ENCODE measurements at regions not wholly inside any gene's neighbourhood (a gene's known extent, or its start where the extent isn't known, plus 50 kb on each side); places are given as distances from the start of the nearest gene placed in this dataset.
"Not testable (repeated sequence)": the region's sequence is repeated elsewhere in the genome, so short reads cannot be mapped to it uniquely, and the experiment has no call there.

GRCh38 chr4:9602389-9602914 is 158.2 kb downstream of the DEFB131A start:
- H3K4me2 ChIP-seq (replicated peaks; ENCODE audit: extremely low read depth, low read length, poor library complexity, severe bottlenecking), result no peak overlapping the region
- no peaks in the 10 kb centered on the region for H3K9me3 ChIP-seq (replicated peaks in 1 of 2; ENCODE audit: control insufficient read depth in 1 of 2, insufficient read depth in 1 of 2, low read length in 2 of 2)
- peaks cover 0 to 19% (median 4%) of the 10 kb centered on the region in 7 donors for H3K9me3 Mint-ChIP-seq
- peaks cover 12% of the 10 kb centered on the region for H3K4me1 Mint-ChIP-seq
- WGBS (ENCODE audit: insufficient coverage), result 85% methylated on average over 18 of the region's 18 CpGs
- no peak overlapping the region for H3K4me3 ChIP-seq (replicated peaks in 1 of 3; ENCODE audit: low read depth in 2 of 3, low read length in 3 of 3)
- DNase-seq, result no peak
- H3K27ac ChIP-seq (ENCODE audit: low read depth in 1 of 2, low read length in 2 of 2), result no peak overlapping the region
- intact Hi-C loops (cut with micrococcal nuclease), result no loop called here
- H3K27me3 ChIP-seq (ENCODE audit: control insufficient read depth in 2 of 2, insufficient read depth in 2 of 2, low read length in 2 of 2), result no peaks in the 10 kb centered on the region
- H3K9ac ChIP-seq (ENCODE audit: insufficient read depth, low read length, poor library complexity, severe bottlenecking), result no peak overlapping the region
- no peaks in the 10 kb centered on the region for H4K20me1 ChIP-seq (ENCODE audit: insufficient read depth, low read length)
- H3K4me1 ChIP-seq (ENCODE audit: control insufficient read depth in 1 of 2, insufficient read depth in 2 of 2, low read length in 2 of 2), result peaks cover 0 to 5% of the 10 kb centered on the region in 2 donors
- H3K36me3 Mint-ChIP-seq, result no peaks in the 10 kb centered on the region
- TF ChIP-seq, protein P1, sequence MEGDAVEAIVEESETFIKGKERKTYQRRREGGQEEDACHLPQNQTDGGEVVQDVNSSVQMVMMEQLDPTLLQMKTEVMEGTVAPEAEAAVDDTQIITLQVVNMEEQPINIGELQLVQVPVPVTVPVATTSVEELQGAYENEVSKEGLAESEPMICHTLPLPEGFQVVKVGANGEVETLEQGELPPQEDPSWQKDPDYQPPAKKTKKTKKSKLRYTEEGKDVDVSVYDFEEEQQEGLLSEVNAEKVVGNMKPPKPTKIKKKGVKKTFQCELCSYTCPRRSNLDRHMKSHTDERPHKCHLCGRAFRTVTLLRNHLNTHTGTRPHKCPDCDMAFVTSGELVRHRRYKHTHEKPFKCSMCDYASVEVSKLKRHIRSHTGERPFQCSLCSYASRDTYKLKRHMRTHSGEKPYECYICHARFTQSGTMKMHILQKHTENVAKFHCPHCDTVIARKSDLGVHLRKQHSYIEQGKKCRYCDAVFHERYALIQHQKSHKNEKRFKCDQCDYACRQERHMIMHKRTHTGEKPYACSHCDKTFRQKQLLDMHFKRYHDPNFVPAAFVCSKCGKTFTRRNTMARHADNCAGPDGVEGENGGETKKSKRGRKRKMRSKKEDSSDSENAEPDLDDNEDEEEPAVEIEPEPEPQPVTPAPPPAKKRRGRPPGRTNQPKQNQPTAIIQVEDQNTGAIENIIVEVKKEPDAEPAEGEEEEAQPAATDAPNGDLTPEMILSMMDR (IDR thresholded peaks at IDR 0.05), result no peak
- H2AFZ ChIP-seq (ENCODE audit: insufficient read depth, low read depth, low read length, poor library complexity, severe bottlenecking), result no peak overlapping the region
- no peak overlapping the region for H3K4me3 Mint-ChIP-seq
- H3K27ac Mint-ChIP-seq, result peak overlapping the region in 1 of 7 donors; percentile 7
- H3K36me3 ChIP-seq (replicated peaks in 1 of 2; ENCODE audit: control insufficient read depth in 1 of 2, insufficient read depth in 2 of 2, low read length in 2 of 2), result no peaks in the 10 kb centered on the region
- no peaks in the 10 kb centered on the region for H3K79me2 ChIP-seq (ENCODE audit: insufficient read depth, low read length)
- peaks cover 2 to 7% (median 3%) of the 10 kb centered on the region in 3 donors for H3K27me3 Mint-ChIP-seq (ENCODE audit: low read depth in 3 of 3)

DNA sequence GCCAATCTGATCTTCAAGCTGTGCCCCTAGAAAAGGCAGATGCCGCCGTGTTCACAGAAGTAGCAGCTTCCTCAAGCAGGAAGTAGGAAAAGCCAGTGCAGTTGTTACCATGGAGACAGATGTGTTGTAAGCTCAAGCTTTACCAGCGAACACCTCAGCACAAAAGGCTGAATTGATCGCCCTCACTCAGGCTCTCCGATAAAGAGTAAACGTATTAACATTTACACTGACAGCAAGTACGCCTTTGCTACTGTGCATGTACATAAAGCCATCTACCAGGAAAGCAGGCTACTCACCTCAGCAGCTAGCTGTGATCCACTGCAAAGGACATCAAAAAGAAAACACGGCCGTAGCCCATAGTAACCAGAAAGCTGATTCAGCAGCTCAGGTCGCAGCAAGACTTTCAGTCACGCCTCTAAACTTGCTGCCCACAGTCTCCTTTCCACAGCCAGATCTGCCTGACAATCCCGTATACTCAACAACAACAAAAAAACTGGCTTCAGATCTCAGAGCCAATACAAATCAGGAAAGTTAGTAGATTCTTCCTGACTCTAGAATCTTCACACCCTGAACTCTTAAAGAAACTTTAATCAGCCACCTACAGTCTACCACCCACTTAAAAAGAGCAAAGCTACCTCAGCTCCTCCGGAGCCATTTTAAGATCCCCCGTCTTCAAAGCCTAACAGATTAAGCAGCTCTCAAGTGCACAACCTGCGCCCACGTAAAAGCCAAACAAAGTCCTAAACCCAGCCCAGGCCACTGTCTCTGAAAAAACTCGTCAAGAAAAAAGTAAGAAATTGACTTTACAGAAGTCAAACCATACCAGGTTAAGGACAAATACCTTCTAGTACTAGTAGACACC is 160.0 kb downstream of the DEFB131A start:
- H3K9me3 Mint-ChIP-seq; H3K27ac ChIP-seq (ENCODE audit: low read depth in 1 of 2, low read length in 2 of 2); H3K9ac ChIP-seq (ENCODE audit: insufficient read depth, low read length, poor library complexity, severe bottlenecking); H3K9me3 ChIP-seq (replicated peaks in 1 of 2; ENCODE audit: control insufficient read depth in 1 of 2, insufficient read depth in 1 of 2, low read length in 2 of 2); H3K36me3 ChIP-seq (replicated peaks in 1 of 2; ENCODE audit: control insufficient read depth in 1 of 2, insufficient read depth in 2 of 2, low read length in 2 of 2); intact Hi-C loops (cut with micrococcal nuclease); H3K27me3 ChIP-seq (ENCODE audit: control insufficient read depth in 2 of 2, insufficient read depth in 2 of 2, low read length in 2 of 2); H3K4me1 ChIP-seq (ENCODE audit: control insufficient read depth in 1 of 2, insufficient read depth in 2 of 2, low read length in 2 of 2); H2AFZ ChIP-seq (ENCODE audit: insufficient read depth, low read depth, low read length, poor library complexity, severe bottlenecking); H3K4me3 ChIP-seq (replicated peaks in 1 of 3; ENCODE audit: low read depth in 2 of 3, low read length in 3 of 3); H4K20me1 ChIP-seq (ENCODE audit: insufficient read depth, low read length); H3K79me2 ChIP-seq (ENCODE audit: insufficient read depth, low read length); H3K36me3 Mint-ChIP-seq; H3K4me2 ChIP-seq (replicated peaks; ENCODE audit: extremely low read depth, low read length, poor library complexity, severe bottlenecking); H3K27me3 Mint-ChIP-seq (ENCODE audit: low read depth in 3 of 3): not testable (repeated sequence)
- WGBS (ENCODE audit: insufficient coverage), result 33% methylated on average over 1 of the region's 17 CpGs
- H3K4me1 Mint-ChIP-seq, result peaks cover 12% of the 10 kb centered on the region
- H3K27ac Mint-ChIP-seq, result peak overlapping the region in 4 of 7 donors; percentile 64 to 79 (median 72)
- DNase-seq, result peak; percentile 0 to 45 (median 37)
- peak overlapping the region; percentile 71 for H3K4me3 Mint-ChIP-seq

GRCh38 chr4:9604893-9605190 is 160.6 kb downstream of the DEFB131A start:
- H3K36me3 ChIP-seq (replicated peaks in 1 of 2; ENCODE audit: control insufficient read depth in 1 of 2, insufficient read depth in 2 of 2, low read length in 2 of 2); intact Hi-C loops (cut with micrococcal nuclease); H3K4me3 ChIP-seq (replicated peaks in 1 of 3; ENCODE audit: low read depth in 2 of 3, low read length in 3 of 3); H3K27ac ChIP-seq (ENCODE audit: low read depth in 1 of 2, low read length in 2 of 2); H2AFZ ChIP-seq (ENCODE audit: insufficient read depth, low read depth, low read length, poor library complexity, severe bottlenecking); H3K4me1 ChIP-seq (ENCODE audit: control insufficient read depth in 1 of 2, insufficient read depth in 2 of 2, low read length in 2 of 2); H3K27me3 Mint-ChIP-seq (ENCODE audit: low read depth in 3 of 3); H3K9me3 Mint-ChIP-seq; H3K9me3 ChIP-seq (replicated peaks in 1 of 2; ENCODE audit: control insufficient read depth in 1 of 2, insufficient read depth in 1 of 2, low read length in 2 of 2); H3K79me2 ChIP-seq (ENCODE audit: insufficient read depth, low read length); H3K4me2 ChIP-seq (replicated peaks; ENCODE audit: extremely low read depth, low read length, poor library complexity, severe bottlenecking); H4K20me1 ChIP-seq (ENCODE audit: insufficient read depth, low read length); H3K36me3 Mint-ChIP-seq; H3K9ac ChIP-seq (ENCODE audit: insufficient read depth, low read length, poor library complexity, severe bottlenecking); DNase-seq; H3K27me3 ChIP-seq (ENCODE audit: control insufficient read depth in 2 of 2, insufficient read depth in 2 of 2, low read length in 2 of 2): not testable (repeated sequence)
- Mint-ChIP-seq H3K4me1 (peaks cover 12% of the 10 kb centered on the region), H3K4me3 (peak overlapping the region in 1 of 2 donors; percentile 71), H3K27ac (peak overlapping the region in 2 of 7 donors; percentile 64 to 79)
- no CpG with 5 or more reads among the region's 5 CpGs for WGBS (ENCODE audit: insufficient coverage)

All from CD14-positive monocyte (primary cell).